Endothelial cell of umbilical vein (primary cell): ENCODE measurements at regions not wholly inside any gene's neighbourhood (a gene's known extent, or its start where the extent isn't known, plus 50 kb on each side); places are given as distances from the start of the nearest gene placed in this dataset.

Experiments used
- BruUV-seq: library from RNA; stranded (reverse); fragments of 400-500 nt; replicated peaks from 2 replicates; lab custom pipeline; 2021; lab: Mats Ljungman, UMichigan
- CTCF ChIA-PET: fragments of 300-600, 350-600 bp; sonication (Branson Sonifier 250); formaldehyde crosslinking; loops from one replicate; lab custom pipeline; 2021; ENCODE audit warnings: antibody characterized with exemption, inconsistent platforms; lab: Charles Lee
- POLR2A ChIA-PET: fragments of 300-600, 350-600 bp; sonication (Branson Sonifier 250); formaldehyde crosslinking; loops from one replicate; lab custom pipeline; 2021; ENCODE audit warnings: antibody characterized with exemption, inconsistent platforms; lab: Charles Lee
- DNase-seq: peaks from one replicate; pipeline ENCODE4 v3.0.0-alpha.2; 2011; ENCODE audit warnings: low read depth, low spot score
- FAIRE-seq: peaks from 2 replicates; lab custom pipeline; 2011; peaks lifted over from hg19 to GRCh38; lab: Jason Lieb, UNC
- H2AFZ ChIP-seq: 2 replicates; pipeline ENCODE4 v1.6.0; 2012; ENCODE audit warnings: low read depth, low read length, control low read depth, inconsistent platforms
- H3K27ac ChIP-seq: 2 replicates; pipeline ENCODE4 v1.5.1; 2011; ENCODE audit warnings: low read depth, mild to moderate bottlenecking, control low read depth, low read length, moderate library complexity; ENCODE audit not compliant: insufficient read depth
- H3K27me3 ChIP-seq, 2 experiments: 2 replicates each; pipeline versions ENCODE4 v1.6.0 to v1.6.1; 2011; ENCODE audit warnings: low read length in 2 of 2, mixed read lengths in 1 of 2; ENCODE audit not compliant: control insufficient read depth in 2 of 2, insufficient read depth in 2 of 2
- H3K36me3 ChIP-seq, 2 experiments: 2 replicates in 1 of 2; 3 replicates in 1 of 2; pipeline ENCODE4 v1.5.1; 2011; ENCODE audit warnings: low read length in 2 of 2, mild to moderate bottlenecking in 1 of 2, moderate library complexity in 1 of 2; ENCODE audit not compliant: control insufficient read depth in 2 of 2, insufficient read depth in 2 of 2; ENCODE audit errors: extremely low read depth in 1 of 2
- H3K4me1 ChIP-seq: 3 replicates; pipeline ENCODE4 v1.5.1; 2011; ENCODE audit warnings: mild to moderate bottlenecking, low read length; ENCODE audit not compliant: control insufficient read depth, insufficient read depth; ENCODE audit errors: extremely low read depth
- H3K4me2 ChIP-seq: 2 replicates; pipeline ENCODE4 v1.6.1; 2011; ENCODE audit warnings: low read length, control low read depth, mixed read lengths; ENCODE audit not compliant: insufficient read depth
- H3K4me3 ChIP-seq, 3 experiments: fragments of 200-600 bp in 1 of 3; sonication (generic), shearing (Covaris generic) in 1 of 3; replicated peaks in 1 of 3; 2 replicates each; pipeline ENCODE4 v1.5.1; 2011 to 2016; ENCODE audit warnings: control low read depth in 3 of 3, low read length in 3 of 3, mild to moderate bottlenecking in 2 of 3, inconsistent platforms in 1 of 3, low read depth in 1 of 3, moderate library complexity in 1 of 3; ENCODE audit not compliant: insufficient read depth in 1 of 3
- H3K79me2 ChIP-seq: 2 replicates; pipeline ENCODE4 v1.6.0; 2012; ENCODE audit warnings: low read length, inconsistent platforms; ENCODE audit not compliant: control insufficient read depth, insufficient read depth
- H3K9ac ChIP-seq: replicated peaks from 2 replicates; pipeline ENCODE3; 2011; ENCODE audit warnings: low read length, control low read depth; ENCODE audit not compliant: insufficient read depth; ENCODE audit errors: extremely low read depth
- H3K9me1 ChIP-seq: replicated peaks from 3 replicates; pipeline ENCODE4 v1.6.0; 2011; ENCODE audit warnings: mild to moderate bottlenecking, low read length; ENCODE audit not compliant: control insufficient read depth, insufficient read depth; ENCODE audit errors: extremely low read depth
- H3K9me3 ChIP-seq: replicated peaks from 2 replicates; pipeline ENCODE4 v1.5.1; 2012; ENCODE audit warnings: low read length, inconsistent platforms; ENCODE audit not compliant: control insufficient read depth, insufficient read depth
- H4K20me1 ChIP-seq: replicated peaks from 2 replicates; pipeline ENCODE3; 2011; ENCODE audit warnings: mild to moderate bottlenecking, low read length; ENCODE audit not compliant: control insufficient read depth, insufficient read depth; ENCODE audit errors: extremely low read depth
- CTCF ChIP-seq, 2 donors: IDR thresholded peaks; 1 replicate in 1 of 2; 2 replicates in 1 of 2; pipeline ENCODE4 v1.5.1; 2011; ENCODE audit warnings: low read length in 2 of 2, mild to moderate bottlenecking in 2 of 2, moderate library complexity in 2 of 2, control low read depth in 1 of 2, inconsistent platforms in 1 of 2, low read depth in 1 of 2; ENCODE audit not compliant: insufficient read depth in 1 of 2; ENCODE audit errors: extremely low read depth in 1 of 2
- EZH2 ChIP-seq: IDR thresholded peaks from 2 replicates; pipeline ENCODE4 v1.6.1; 2012; ENCODE audit warnings: borderline replicate concordance, low read depth, mild to moderate bottlenecking, moderate library complexity, low read length, inconsistent platforms; ENCODE audit not compliant: severe bottlenecking
- JUN ChIP-seq: IDR thresholded peaks from 2 replicates; pipeline ENCODE4 v1.6.1; 2011; ENCODE audit warnings: borderline replicate concordance, low read depth; ENCODE audit not compliant: insufficient read length, insufficient read depth
- MAX ChIP-seq: IDR thresholded peaks from 2 replicates; pipeline ENCODE4 v1.6.1; 2011; ENCODE audit not compliant: insufficient read depth, insufficient read length
- MYC ChIP-seq: IDR thresholded peaks from one replicate; pipeline ENCODE4 v1.6.1; 2011; ENCODE audit warnings: mild to moderate bottlenecking, low read depth, low read length
- POLR2AphosphoS5 ChIP-seq: IDR thresholded peaks from 2 replicates; pipeline ENCODE4 v1.6.1; 2012; ENCODE audit warnings: low read depth, mild to moderate bottlenecking, control low read depth, low read length, moderate library complexity; ENCODE audit not compliant: insufficient read depth
- dilution Hi-C: fragments of 300-500 bp; cut with MboI; formaldehyde crosslinking; loops from one replicate; pipeline ENCODE4 v1.15.0; 2019; ENCODE audit warnings: low sequenced_read_pairs; ENCODE audit not compliant: extremely low pct_ligation_motif_present
- intact Hi-C: fragments of 100-400 bp; cut with micrococcal nuclease; formaldehyde crosslinking; loops from one replicate; pipeline ENCODE4 v1.10.0; 2022

- BruUV-seq: no TSS peak
Observed at GRCh38 chr2:144147356-144147755, 372.6 kb downstream of the ZEB2 start.

More at GRCh38 chr2:144147356-144147755, 372.6 kb downstream of the ZEB2 start:
- no peaks in the 10 kb centered on the region for H3K79me2 ChIP-seq
- H3K4me1 ChIP-seq: peaks cover 8% of the 10 kb centered on the region
- ChIA-PET POLR2A (no interaction called here), CTCF (no interaction called here)
- no peak overlapping the region for H3K9ac ChIP-seq
- no peaks in the 10 kb centered on the region for H3K9me3 ChIP-seq
- H3K27ac ChIP-seq: no peak overlapping the region
- no peak overlapping the region for H2AFZ ChIP-seq
- no peak overlapping the region for H3K4me3 ChIP-seq
- no peaks in the 10 kb centered on the region for H3K36me3 ChIP-seq
- dilution Hi-C loops (no loop called here), intact Hi-C loops (no loop called here)
- no peaks in the 10 kb centered on the region for H3K27me3 ChIP-seq
- DNase-seq (no peak), FAIRE-seq (no peak)
- no peak overlapping the region for H3K4me2 ChIP-seq
- H4K20me1 ChIP-seq: no peaks in the 10 kb centered on the region
- H3K9me1 ChIP-seq: no peaks in the 10 kb centered on the region
- TF ChIP-seq CTCF (IDR thresholded peaks at IDR 0.05; ENCODE audit: extremely low read depth in 1 of 2, insufficient read depth in 1 of 2, low read depth in 1 of 2, low read length in 2 of 2): no peak
- TF ChIP-seq JUN: no peak
- no peak for TF ChIP-seq MYC
- no peak for TF ChIP-seq POLR2AphosphoS5
- no peak for TF ChIP-seq MAX
- no peak for TF ChIP-seq EZH2
